K562 (cell line): ENCODE measurements at regions not wholly inside any gene's neighbourhood (a gene's known extent, or its start where the extent isn't known, plus 50 kb on each side); places are given as distances from the start of the nearest gene placed in this dataset.

Source experiments
- ATAC-seq: fragments of 200-7000 bp; cut with Tn5 transposase; 3 replicates; pipeline ENCODE4 v1.9.1; 2020; ENCODE audit warnings: moderate library complexity
- BruUV-seq: library from RNA; stranded (reverse); fragments of 400-500 nt; replicated peaks from 2 replicates; lab custom pipeline; 2021; lab: Mats Ljungman, UMichigan
- CTCF ChIA-PET: fragments of 300-600 bp; formaldehyde crosslinking; extraction: SDS; loops from one replicate; lab custom pipeline; 2021; ENCODE audit warnings: low intra/inter-chr PET ratio; lab: Yijun Ruan, JAX
- POLR2A ChIA-PET: fragments of 300-600, 350-650 bp; sonication (Branson Sonifier 250); formaldehyde crosslinking; extraction: SDS; loops from one replicate; lab custom pipeline; 2021; ENCODE audit warnings: antibody characterized with exemption, inconsistent platforms; lab: Yijun Ruan, JAX
- DNase-seq, 4 experiments: peaks; one replicate each; pipeline versions ENCODE4 v3.0.0 to v3.0.0-alpha.2; 2011 to 2018; ENCODE audit warnings: low spot score in 3 of 4, mixed read lengths in 3 of 4; ENCODE audit errors: extremely low read depth in 1 of 4
- FAIRE-seq: peaks from 2 replicates; lab custom pipeline; 2011; peaks lifted over from hg19 to GRCh38; lab: Jason Lieb, UNC
- H2AFZ ChIP-seq: 2 replicates; pipeline ENCODE4 v1.6.0; 2011; ENCODE audit warnings: low read depth, low read length, control low read depth, inconsistent platforms
- H3K27ac ChIP-seq: fragments of 200-600 bp; 3 replicates; pipeline ENCODE4 v1.8.0; 2011; ENCODE audit warnings: low read depth, mild to moderate bottlenecking, control low read depth, inconsistent platforms, low read length, moderate library complexity, mixed read lengths; ENCODE audit errors: extremely low read depth
- H3K27me3 ChIP-seq, 2 experiments: fragments of 300-600 bp in 1 of 2; 2 replicates in 1 of 2; 3 replicates in 1 of 2; pipeline versions ENCODE4 v1.6.0 to v1.8.0; 2011; ENCODE audit warnings: inconsistent platforms in 2 of 2, low read length in 2 of 2, mild to moderate bottlenecking in 1 of 2, mixed read lengths in 1 of 2, moderate library complexity in 1 of 2; ENCODE audit not compliant: control insufficient read depth in 2 of 2, insufficient read depth in 2 of 2
- H3K36me3 ChIP-seq: fragments of 300-600 bp; 3 replicates; pipeline ENCODE4 v1.8.0; 2011; ENCODE audit warnings: mild to moderate bottlenecking, low read length, inconsistent platforms; ENCODE audit not compliant: control insufficient read depth, insufficient read depth
- H3K4me1 ChIP-seq, 2 experiments: fragments of 200-600 bp in 1 of 2; replicated peaks in 1 of 2; 2 replicates in 1 of 2; 3 replicates in 1 of 2; pipeline versions ENCODE4 v1.5.1 to v1.8.0; 2011; ENCODE audit warnings: inconsistent platforms in 2 of 2, low read length in 2 of 2, mild to moderate bottlenecking in 1 of 2, mixed read lengths in 1 of 2, moderate library complexity in 1 of 2; ENCODE audit not compliant: control insufficient read depth in 2 of 2, insufficient read depth in 2 of 2
- H3K4me2 ChIP-seq: 2 replicates; pipeline ENCODE4 v1.6.1; 2011; ENCODE audit warnings: low read length, control low read depth, inconsistent platforms, mixed read lengths; ENCODE audit not compliant: insufficient read depth
- H3K4me3 ChIP-seq: fragments of 200-600 bp; sonication (generic), shearing (Covaris generic); 2 replicates; pipeline ENCODE4 v1.5.1; 2016; ENCODE audit warnings: control low read depth, inconsistent platforms
- H3K79me2 ChIP-seq: fragments of 200-600 bp; 3 replicates; pipeline ENCODE4 v1.8.0; 2011; ENCODE audit warnings: low read length, inconsistent platforms; ENCODE audit not compliant: control insufficient read depth, insufficient read depth
- H3K9ac ChIP-seq, 2 experiments: 2 replicates each; pipeline versions ENCODE4 v1.6.0 to v1.6.1; 2011; ENCODE audit warnings: low read depth in 2 of 2, low read length in 2 of 2, control low read depth in 1 of 2, inconsistent platforms in 1 of 2, mild to moderate bottlenecking in 1 of 2, mixed read lengths in 1 of 2; ENCODE audit not compliant: insufficient read depth in 1 of 2
- H3K9me1 ChIP-seq: one replicate; pipeline ENCODE4 v1.6.0; 2011; ENCODE audit warnings: inconsistent platforms, mild to moderate bottlenecking, low read length, moderate library complexity; ENCODE audit not compliant: control insufficient read depth, insufficient read depth
- H3K9me3 ChIP-seq: replicated peaks from 2 replicates; pipeline ENCODE4 v1.5.1; 2011; ENCODE audit warnings: low read depth, low read length, inconsistent platforms; ENCODE audit not compliant: control insufficient read depth, insufficient read depth
- H4K20me1 ChIP-seq: replicated peaks from 2 replicates; pipeline ENCODE4 v1.6.1; 2011; ENCODE audit warnings: low read length, inconsistent platforms, mixed read lengths; ENCODE audit not compliant: control insufficient read depth, insufficient read depth
- BRD4 ChIP-seq: fragments of 200-600 bp; sonication (generic); IDR thresholded peaks from 2 replicates; pipeline ENCODE4 v1.6.1; 2017; ENCODE audit warnings: inconsistent platforms
- MXD1 ChIP-seq: fragments of 250-450 bp; sonication (Bioruptor Pico); IDR thresholded peaks from 2 replicates; pipeline ENCODE4 v1.8.0; 2021; ENCODE audit warnings: borderline replicate concordance, mild to moderate bottlenecking, moderate library complexity; ENCODE audit not compliant: poor library complexity, severe bottlenecking
- RBM14 ChIP-seq: fragments of 200-400 bp; formaldehyde crosslinking; IDR thresholded peaks from 2 replicates; pipeline ENCODE4 v1.6.1; 2018; ENCODE audit warnings: low read depth, mild to moderate bottlenecking, low read length, moderate library complexity, borderline replicate concordance; ENCODE audit not compliant: insufficient read depth
- SP2 ChIP-seq: IDR thresholded peaks from 2 replicates; pipeline ENCODE4 v1.6.1; 2011; ENCODE audit warnings: mild to moderate bottlenecking, low read depth, low read length, moderate library complexity; ENCODE audit not compliant: poor library complexity, severe bottlenecking; ENCODE audit errors: extremely low read depth
- THAP12 ChIP-seq: fragments of 250-450 bp; sonication (Bioruptor Pico); IDR thresholded peaks from 2 replicates; pipeline ENCODE4 v1.9.0; 2021; ENCODE audit warnings: mild to moderate bottlenecking, inconsistent platforms
- WGBS: fragments of 100-300 bp; shearing (Covaris generic); methylation state at CpG from one replicate; pipeline ENCODE4 v1.1.6; 2016; ENCODE audit warnings: low coverage, mixed read lengths; ENCODE audit not compliant: insufficient coverage; ENCODE audit errors: missing lambda C conversion rate; 5-methylcytosine and 5-hydroxymethylcytosine counted together
- in situ Hi-C: fragments of 300-500 bp; cut with MboI; formaldehyde crosslinking; loops from 4 replicates; pipeline ENCODE4 v1.15.0; 2018; ENCODE audit warnings: inconsistent platforms, mixed read lengths
- intact Hi-C: fragments of 100-400 bp; cut with micrococcal nuclease; formaldehyde crosslinking; loops from 2 replicates; pipeline ENCODE4 v1.14.2; 2022

GRCh38 chr2:236369661-236370062 lies 105.5 kb upstream of the ASB18 start (continued):
- TF ChIP-seq THAP12 (CRISPR knock-in tag) (no peak), RBM14 (no peak)

GRCh38 chr2:236370847-236371409 lies 106.7 kb upstream of the ASB18 start:
- Histone ChIP-seq H4K20me1 (no peaks in the 10 kb centered on the region), H3K27ac (no peak overlapping the region), H2AFZ (no peak overlapping the region), H3K4me3 (no peak overlapping the region), H3K9me1 (no peaks in the 10 kb centered on the region), H3K36me3 (no peaks in the 10 kb centered on the region), H3K9ac (no peak overlapping the region), H3K9me3 (no peaks in the 10 kb centered on the region), H3K79me2 (no peaks in the 10 kb centered on the region), H3K4me1 (no peaks in the 10 kb centered on the region)
- FAIRE-seq (no peak), DNase-seq (no peak)
- 7% methylated on average over 10 of the region's 10 CpGs for WGBS
- in situ Hi-C loops = no loop called here
- TF ChIP-seq MXD1 (no peak), SP2 (no peak), BRD4 (no peak)
- TF ChIP-seq, all 486 proteins: peak for 0
- peaks cover 8 to 18% of the 10 kb centered on the region in 2 experiments; a peak in 4 of 5 replicates for H3K27me3 ChIP-seq
- intact Hi-C loops = no loop called here
- ATAC-seq = no peak
- BruUV-seq = no TSS peak
- POLR2A ChIA-PET = no interaction called here
- CTCF ChIA-PET = no interaction called here
- no peak overlapping the region for H3K4me2 ChIP-seq
